Myocyte (in vitro differentiated cells): ENCODE measurements at regions not wholly inside any gene's neighbourhood (a gene's known extent, or its start where the extent isn't known, plus 50 kb on each side); places are given as distances from the start of the nearest gene placed in this dataset.

Experiments used
- DNase-seq: peaks from one replicate; pipeline ENCODE4 v3.0.0-alpha.2; 2012; ENCODE audit warnings: low read depth

DNA sequence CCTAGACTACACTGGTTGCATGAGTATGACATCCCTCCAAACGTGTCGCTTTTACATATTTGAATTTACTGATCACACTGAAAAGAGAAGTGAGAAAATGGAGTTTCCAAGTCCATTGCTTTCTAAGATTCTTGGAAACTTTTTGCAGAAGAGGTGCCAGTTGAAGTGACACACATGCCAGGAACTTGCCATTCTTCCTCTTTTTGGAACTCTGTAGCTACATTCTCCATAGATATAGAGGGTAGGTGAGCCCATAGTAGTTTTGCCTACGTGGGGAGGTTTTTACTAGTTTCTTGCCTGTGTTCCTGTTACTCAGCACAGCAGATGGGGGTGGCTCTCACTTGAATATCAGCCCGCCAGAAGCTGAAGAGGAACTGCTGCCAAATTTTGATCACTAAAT lies 286.6 kb upstream of the NRP1 start:
- DNase-seq = no peak

DNA sequence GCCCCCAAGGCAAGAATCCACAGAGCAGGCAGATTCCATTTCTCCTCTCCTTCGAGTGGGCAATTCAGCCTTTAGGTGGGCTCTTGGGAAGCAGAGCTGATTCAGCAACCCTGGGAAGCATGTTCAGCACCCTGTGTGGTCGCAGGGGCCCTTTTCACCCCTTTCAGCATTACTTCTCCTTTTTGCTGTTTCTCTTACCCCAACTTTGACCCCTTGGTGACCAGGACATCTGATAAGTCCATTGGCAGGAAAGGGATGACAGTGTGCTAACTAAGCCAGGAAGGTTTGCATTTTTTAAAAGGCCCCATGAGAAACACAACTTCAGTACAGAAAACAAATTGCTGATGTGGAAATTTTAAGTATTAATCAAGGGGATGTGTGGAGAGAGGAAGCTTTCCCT lies 283.7 kb upstream of the NRP1 start:
- no peak for DNase-seq

DNA sequence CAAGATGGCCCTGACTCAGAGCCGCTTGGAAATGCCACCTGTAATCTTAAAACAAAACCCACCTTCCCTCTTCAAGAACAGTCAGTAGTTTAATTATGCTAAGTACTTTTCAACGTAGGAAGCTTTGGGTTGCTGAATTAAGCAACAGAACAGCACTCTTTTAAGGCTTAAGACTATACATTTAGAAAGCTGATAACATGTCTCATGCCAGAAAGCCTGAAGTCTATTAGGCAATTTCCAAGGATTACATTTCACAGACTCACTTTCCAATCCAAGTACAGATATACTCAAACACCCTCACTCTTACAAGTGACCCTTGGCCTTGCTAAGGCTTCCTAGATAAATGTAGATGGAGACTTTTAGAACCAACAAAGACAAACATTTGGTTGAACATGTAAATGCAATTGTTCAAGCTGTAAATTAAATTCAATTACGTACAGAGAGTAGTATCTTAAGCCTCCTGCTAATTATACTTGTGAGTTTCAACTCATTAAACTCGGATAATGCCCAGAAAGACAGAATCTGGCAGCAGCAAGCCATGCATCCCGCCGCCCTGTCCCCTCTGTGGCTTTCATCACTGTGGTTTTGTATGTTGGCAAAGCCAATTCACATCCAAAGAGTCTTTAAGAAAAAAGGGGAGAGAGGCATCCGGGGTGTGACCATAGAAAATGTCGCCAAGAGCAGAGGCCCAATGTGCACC lies 283.1 kb upstream of the NRP1 start:
- DNase-seq = no peak

GRCh38 chr10:33616956-33617355 lies 282.5 kb upstream of the NRP1 start:
- DNase-seq = peak; percentile 10

DNA sequence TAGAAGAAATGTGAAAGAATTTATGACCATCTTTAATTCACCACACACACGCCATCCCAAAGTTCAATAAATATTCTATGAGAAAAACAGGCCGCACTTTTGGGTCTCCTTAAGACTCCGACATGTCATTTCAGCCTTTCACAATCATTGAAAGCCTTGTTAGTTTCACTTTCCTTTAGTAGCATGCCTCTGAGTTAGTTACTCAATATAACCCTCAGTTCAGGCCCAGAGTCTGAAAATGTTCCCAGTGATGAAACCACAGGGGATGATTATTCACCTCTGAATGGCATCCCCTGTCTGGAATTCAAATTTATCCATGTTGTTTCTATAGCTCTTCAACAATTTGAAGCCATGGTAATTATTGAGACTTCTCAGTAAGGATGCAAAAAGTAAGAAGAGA lies 278.1 kb upstream of the NRP1 start:
- peak; percentile 47 for DNase-seq

DNA sequence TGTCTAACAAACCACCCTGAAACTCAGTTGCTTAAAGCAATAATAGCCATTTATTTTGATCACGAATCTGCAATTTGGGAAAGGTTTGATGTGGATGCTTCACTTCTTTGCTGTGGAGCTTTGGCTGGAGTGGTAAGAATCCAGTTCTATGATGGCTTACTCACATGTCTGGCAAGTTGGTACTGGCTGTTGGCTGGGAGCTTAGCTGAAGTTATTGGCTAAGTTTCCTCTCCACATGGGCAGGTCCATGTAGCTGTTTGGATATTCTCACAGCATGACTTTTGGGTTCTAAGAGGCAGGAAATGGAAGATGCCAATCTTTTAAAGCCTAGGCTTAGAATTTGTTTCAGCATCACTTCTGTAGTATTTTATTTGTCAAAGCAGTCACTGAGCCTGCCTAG lies 277.6 kb upstream of the NRP1 start:
- peak; percentile 9 for DNase-seq

GRCh38 chr10:33611423-33611822 lies 277.0 kb upstream of the NRP1 start:
- no peak for DNase-seq

DNA sequence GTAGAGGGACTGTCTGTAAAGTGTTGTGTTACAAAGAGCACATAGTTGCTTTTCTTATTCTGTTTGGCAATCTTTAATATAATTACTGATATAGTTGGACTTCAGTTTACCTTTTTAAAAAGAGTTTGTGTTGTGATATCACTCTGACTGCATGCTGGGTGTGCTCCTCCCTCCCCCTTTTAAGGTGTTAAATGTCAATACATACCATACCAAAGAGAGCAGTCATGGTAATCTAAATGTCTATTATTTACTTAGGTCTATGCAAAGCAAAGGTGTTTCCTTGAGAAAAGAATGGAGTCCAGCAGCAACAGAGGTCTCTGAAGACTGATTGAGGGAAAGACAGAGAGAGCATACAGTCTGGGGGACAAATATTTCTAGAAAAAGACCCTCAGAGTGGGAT lies 275.1 kb upstream of the NRP1 start:
- no peak for DNase-seq

DNA sequence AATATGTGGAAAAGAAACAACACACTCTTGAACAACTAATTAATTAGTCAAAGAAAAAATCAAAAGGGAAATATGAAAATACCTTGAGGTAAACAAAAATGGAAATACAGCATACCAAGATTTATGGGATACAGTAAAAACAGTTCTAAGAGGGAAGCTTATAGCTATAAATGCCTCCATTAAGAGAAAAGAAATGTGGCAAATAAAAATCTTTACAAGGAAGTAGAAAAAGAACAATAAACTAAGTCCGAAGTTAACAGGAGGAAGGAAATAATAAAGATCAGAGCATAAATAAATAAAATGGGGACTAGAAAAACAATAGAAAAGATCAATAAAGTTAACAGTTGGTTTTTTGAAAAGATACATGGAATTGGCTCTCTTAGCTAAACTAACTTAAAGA lies 267.8 kb upstream of the NRP1 start:
- DNase-seq = no peak

DNA sequence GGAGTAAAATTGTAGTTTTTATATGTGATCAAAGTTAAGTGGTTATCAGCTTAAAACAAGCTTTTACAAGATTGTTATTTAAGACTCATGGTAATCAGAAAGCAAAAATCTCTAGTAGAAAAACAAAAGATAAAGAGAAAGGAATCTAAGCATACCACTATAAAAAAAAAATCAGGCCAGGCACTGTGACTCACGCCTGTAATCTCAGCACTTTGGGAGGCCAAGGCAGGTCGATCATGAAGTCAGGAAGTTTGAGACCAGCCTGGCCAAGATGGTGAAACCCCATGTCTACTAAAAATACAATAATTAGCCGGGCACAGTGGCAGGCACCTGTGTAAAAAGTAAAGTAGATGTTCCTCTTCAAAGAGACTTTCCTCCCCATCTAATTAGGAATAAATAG lies 265.9 kb upstream of the NRP1 start:
- no peak for DNase-seq

- DNase-seq = no peak
Measured at GRCh38 chr10:33596422-33596821, 262.0 kb upstream of the NRP1 start.

GRCh38 chr10:33594475-33594874 lies 260.0 kb upstream of the NRP1 start:
- no peak for DNase-seq

DNA sequence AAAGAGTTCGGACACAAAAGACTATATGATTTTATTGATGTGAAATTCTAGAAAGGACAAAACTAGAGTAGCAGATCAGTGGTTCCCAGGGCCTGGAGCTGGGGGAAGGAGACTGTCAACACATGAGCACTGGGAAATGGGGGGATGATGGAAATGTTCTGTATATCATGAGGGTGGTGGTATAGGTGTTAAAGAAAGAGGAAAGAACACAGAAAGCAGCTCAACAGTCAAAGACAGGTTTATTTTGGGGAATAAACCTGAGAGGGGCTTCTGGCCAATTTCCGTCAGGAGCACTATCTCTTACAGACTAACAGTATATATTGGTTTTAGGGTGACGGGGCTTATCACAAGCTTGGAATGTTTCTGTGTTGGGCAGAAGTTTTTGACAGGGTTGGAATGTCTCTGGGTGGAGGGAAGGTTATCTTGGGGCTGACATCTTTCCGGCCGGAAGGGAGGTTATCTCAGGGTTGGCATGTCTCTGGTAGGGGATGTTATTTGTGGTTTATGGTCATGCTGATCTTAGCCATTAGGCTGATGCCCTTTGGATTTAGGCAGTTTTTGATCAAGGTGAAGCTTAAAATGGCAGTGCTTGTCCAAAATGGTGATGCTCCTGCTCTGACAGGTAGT lies 254.6 kb upstream of the NRP1 start:
- DNase-seq = no peak

DNA sequence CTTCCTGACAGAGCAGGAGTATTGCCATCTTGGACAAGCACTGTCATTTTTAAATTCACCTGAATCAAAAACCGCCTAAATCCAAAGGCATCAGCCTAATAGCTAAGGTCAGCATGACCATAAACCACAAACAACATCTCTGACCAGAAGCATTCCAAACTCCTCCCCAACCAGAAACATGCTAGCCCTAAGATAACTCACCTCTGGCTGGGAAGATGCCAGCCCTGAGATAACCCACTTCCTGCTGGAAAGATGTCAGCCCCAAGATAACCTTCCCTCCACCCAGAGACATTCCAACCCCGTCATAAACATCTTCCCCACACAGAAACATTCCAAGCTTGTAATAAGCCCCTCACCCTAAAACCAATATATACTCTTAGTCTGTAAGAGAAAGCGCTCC lies 250.1 kb upstream of the NRP1 start:
- DNase-seq = peak; percentile 26

DNA sequence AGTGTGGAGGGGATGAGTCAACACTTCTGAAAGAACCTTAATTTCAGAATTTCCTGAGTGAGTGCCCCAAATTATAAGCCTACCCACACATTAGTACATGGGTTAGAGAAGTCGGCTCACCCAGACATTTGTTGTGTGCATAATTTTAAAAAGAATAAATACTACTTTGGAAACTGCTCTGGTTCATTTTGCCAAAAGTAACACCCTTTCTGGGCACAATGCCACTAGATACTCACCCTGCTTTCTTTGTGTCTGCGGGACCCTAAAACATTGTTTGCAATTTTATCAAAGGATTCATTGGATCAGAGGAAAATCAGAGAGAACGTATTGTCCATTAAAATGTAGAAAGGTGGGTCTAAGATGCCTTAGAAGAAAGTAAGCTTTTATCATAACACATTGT lies 245.5 kb upstream of the NRP1 start:
- DNase-seq = no peak

DNA sequence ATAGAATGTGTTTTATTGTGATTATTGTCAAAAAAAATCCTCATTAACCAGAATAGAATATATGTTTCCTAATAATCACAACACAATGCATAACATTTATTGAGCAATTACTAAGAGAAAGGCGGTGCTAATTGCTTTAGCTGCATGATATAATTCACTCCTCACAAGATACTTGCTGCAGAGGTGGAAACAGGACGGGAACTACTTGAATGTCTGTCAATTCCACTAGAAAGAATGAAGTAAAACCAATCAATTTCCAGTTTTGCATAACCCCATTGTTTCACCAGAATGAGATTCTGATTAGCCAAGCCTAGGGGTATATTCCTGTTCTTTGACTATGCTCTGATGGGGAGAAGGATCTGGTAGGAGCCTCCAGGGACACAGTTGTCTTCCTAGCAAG lies 239.1 kb upstream of the NRP1 start:
- DNase-seq = no peak

DNA sequence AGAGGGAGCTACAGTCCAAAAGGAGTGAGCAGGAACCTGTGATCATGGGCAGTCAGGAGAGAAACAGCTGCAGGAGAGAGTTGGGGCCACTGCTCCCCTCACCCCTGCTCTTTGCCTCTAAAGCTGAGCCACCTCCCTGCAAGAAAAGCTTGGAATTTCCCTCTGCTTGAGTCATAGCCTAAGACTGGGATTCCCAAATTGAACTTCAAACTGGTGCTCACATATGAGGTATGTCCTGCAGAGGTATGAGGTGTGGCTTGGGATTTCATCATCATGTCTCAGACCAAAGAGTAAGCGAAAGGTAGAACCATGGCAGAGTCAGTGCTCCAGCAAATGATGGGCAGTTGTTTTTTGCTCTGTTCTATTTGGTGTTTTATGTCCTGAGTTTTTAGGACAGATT lies 237.1 kb upstream of the NRP1 start:
- peak; percentile 18 for DNase-seq

- no peak for DNase-seq
Measured at GRCh38 chr10:33570495-33570894, 236.0 kb upstream of the NRP1 start.

GRCh38 chr10:33569702-33570101 lies 235.2 kb upstream of the NRP1 start:
- DNase-seq = no peak

GRCh38 chr10:33566426-33566825 lies 232.0 kb upstream of the NRP1 start:
- no peak for DNase-seq

GRCh38 chr10:33566001-33566400 lies 231.5 kb upstream of the NRP1 start:
- DNase-seq = no peak

DNA sequence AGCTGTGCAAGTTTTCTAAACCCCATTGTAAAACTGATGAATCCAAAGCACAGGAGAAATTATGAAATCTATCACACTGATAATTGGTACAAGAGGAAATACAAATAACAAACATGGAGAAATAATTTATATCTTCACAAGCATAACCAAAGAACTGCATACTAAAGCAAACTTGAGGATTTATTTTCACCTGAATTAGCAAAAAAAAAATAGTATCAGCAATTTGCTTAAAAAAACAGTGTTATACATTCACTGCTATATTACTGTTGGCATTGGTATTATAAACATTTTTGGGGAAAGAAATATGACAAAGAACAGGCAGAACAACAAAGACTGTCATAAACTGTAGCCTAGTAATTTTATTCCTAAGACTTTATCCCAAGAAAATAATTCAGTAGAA lies 230.8 kb upstream of the NRP1 start:
- DNase-seq = no peak

DNA sequence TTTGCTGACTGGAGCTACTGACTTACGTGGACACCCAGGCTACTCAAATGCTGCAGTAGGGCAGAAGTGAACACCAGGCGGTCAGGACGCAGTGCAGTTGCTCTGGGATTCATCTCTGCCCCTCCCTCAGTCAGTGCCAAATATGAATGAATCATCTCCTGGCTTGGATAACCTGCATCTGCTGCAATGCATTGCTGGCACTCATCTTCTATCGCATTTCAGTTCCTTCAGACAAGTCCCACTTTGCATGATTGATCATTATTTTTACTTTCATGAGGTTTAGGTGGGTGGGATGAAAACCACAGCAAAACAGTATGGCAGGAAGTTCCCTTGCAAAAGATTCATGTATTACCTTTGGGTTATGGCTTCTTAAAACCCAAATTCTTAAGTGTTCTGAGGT lies 224.6 kb upstream of the NRP1 start:
- DNase-seq = peak; percentile 87
